ENCODE measurements at regions not wholly inside any gene's neighbourhood (a gene's known extent, or its start where the extent isn't known, plus 50 kb on each side); places are given as distances from the start of the nearest gene placed in this dataset.

- TF ChIP-seq POLR2A (IDR thresholded peaks at IDR 0.05) (no peak), CTCF (IDR thresholded peaks at IDR 0.05) (no peak)
Observed at GRCh38 chr2:67638146-67638545, 241.0 kb downstream of the ETAA1 start.
